ENCODE measurements at regions not wholly inside any gene's neighbourhood (a gene's known extent, or its start where the extent isn't known, plus 50 kb on each side); places are given as distances from the start of the nearest gene placed in this dataset.
"Not testable (repeated sequence)": the region's sequence is repeated elsewhere in the genome, so short reads cannot be mapped to it uniquely, and the experiment has no call there.

- no peak for FAIRE-seq
- H3K36me3 ChIP-seq (ENCODE audit: control insufficient read depth in 3 of 3, insufficient read depth in 2 of 3, low read depth in 1 of 3, low read length in 3 of 3): no peaks in the 10 kb centered on the region
- no peaks in the 10 kb centered on the region for H3K4me1 ChIP-seq (ENCODE audit: control insufficient read depth in 3 of 3, insufficient read depth in 2 of 3, low read depth in 1 of 3, low read length in 2 of 3)
- no peak for DNase-seq
- WGBS, 3 donors: 72 to 78% (median 75%) methylated on average over 3 of the region's 3 CpGs
- no peak overlapping the region for H3K4me3 ChIP-seq (ENCODE audit: low read depth in 1 of 3, low read length in 3 of 3)
- no peaks in the 10 kb centered on the region for H3K27me3 ChIP-seq (ENCODE audit: control insufficient read depth in 3 of 3, insufficient read depth in 3 of 3, low read length in 3 of 3)
- no peaks in the 10 kb centered on the region for H3K9me3 ChIP-seq (ENCODE audit: control insufficient read depth in 2 of 2, insufficient read depth in 1 of 2, low read depth in 1 of 2, low read length in 1 of 2)
- H3K27ac ChIP-seq (ENCODE audit: low read depth in 1 of 3, low read length in 2 of 3): no peak overlapping the region
These were observed 1323.2 kb downstream of the AMY1C start for GRCh38 chr1:105072850-105073249.

GRCh38 chr1:105073660-105074059 lies 1324.0 kb downstream of the AMY1C start:
- Histone ChIP-seq H3K4me1 (ENCODE audit: control insufficient read depth in 3 of 3, insufficient read depth in 2 of 3, low read depth in 1 of 3, low read length in 2 of 3) (no peaks in the 10 kb centered on the region), H3K36me3 (ENCODE audit: control insufficient read depth in 3 of 3, insufficient read depth in 2 of 3, low read depth in 1 of 3, low read length in 3 of 3) (no peaks in the 10 kb centered on the region), H3K9me3 (ENCODE audit: control insufficient read depth in 2 of 2, insufficient read depth in 1 of 2, low read depth in 1 of 2, low read length in 1 of 2) (no peaks in the 10 kb centered on the region), H3K27ac (ENCODE audit: low read depth in 1 of 3, low read length in 2 of 3) (no peak overlapping the region), H3K4me3 (ENCODE audit: low read depth in 1 of 3, low read length in 3 of 3) (no peak overlapping the region), H3K27me3 (ENCODE audit: control insufficient read depth in 3 of 3, insufficient read depth in 3 of 3, low read length in 3 of 3) (no peaks in the 10 kb centered on the region)
- DNase-seq (no peak), FAIRE-seq (no peak)

GRCh38 chr1:105083611-105084010 lies 1333.9 kb downstream of the AMY1C start:
- Histone ChIP-seq H3K36me3 (ENCODE audit: control insufficient read depth in 3 of 3, insufficient read depth in 2 of 3, low read depth in 1 of 3, low read length in 3 of 3) (no peaks in the 10 kb centered on the region), H3K27me3 (ENCODE audit: control insufficient read depth in 3 of 3, insufficient read depth in 3 of 3, low read length in 3 of 3) (no peaks in the 10 kb centered on the region), H3K9me3 (ENCODE audit: control insufficient read depth in 2 of 2, insufficient read depth in 1 of 2, low read depth in 1 of 2, low read length in 1 of 2) (no peaks in the 10 kb centered on the region), H3K4me1 (ENCODE audit: control insufficient read depth in 3 of 3, insufficient read depth in 2 of 3, low read depth in 1 of 3, low read length in 2 of 3) (no peaks in the 10 kb centered on the region), H3K4me3 (ENCODE audit: low read depth in 1 of 3, low read length in 3 of 3) (no peak overlapping the region), H3K27ac (ENCODE audit: low read depth in 1 of 3, low read length in 2 of 3) (no peak overlapping the region)
- FAIRE-seq (no peak), DNase-seq (no peak)
- WGBS, 3 donors: 71 to 75% (median 73%) methylated on average over 4 of the region's 4 CpGs

- H3K4me1 ChIP-seq (ENCODE audit: control insufficient read depth in 3 of 3, insufficient read depth in 2 of 3, low read depth in 1 of 3, low read length in 2 of 3): no peaks in the 10 kb centered on the region
- peaks cover 0 to 3% of the 10 kb centered on the region in 2 donors for H3K9me3 ChIP-seq (ENCODE audit: control insufficient read depth in 2 of 2, insufficient read depth in 1 of 2, low read depth in 1 of 2, low read length in 1 of 2)
- H3K27ac ChIP-seq (ENCODE audit: low read depth in 1 of 3, low read length in 2 of 3): no peak overlapping the region
- H3K36me3 ChIP-seq (ENCODE audit: control insufficient read depth in 3 of 3, insufficient read depth in 2 of 3, low read depth in 1 of 3, low read length in 3 of 3): no peaks in the 10 kb centered on the region
- WGBS, 3 donors: 43 to 62% (median 44%) methylated on average over 7 of the region's 7 CpGs
- FAIRE-seq (no peak), DNase-seq (no peak)
- H3K27me3 ChIP-seq (ENCODE audit: control insufficient read depth in 3 of 3, insufficient read depth in 3 of 3, low read length in 3 of 3): no peaks in the 10 kb centered on the region
- no peak overlapping the region for H3K4me3 ChIP-seq (ENCODE audit: low read depth in 1 of 3, low read length in 3 of 3)
These were observed 1337.8 kb downstream of the AMY1C start for GRCh38 chr1:105087506-105087905.

- H3K27ac ChIP-seq (ENCODE audit: low read depth in 1 of 3, low read length in 2 of 3): no peak overlapping the region
- 74 to 88% (median 88%) methylated on average over 1 of the region's 1 CpG for WGBS, 3 donors
- H3K27me3 ChIP-seq (ENCODE audit: control insufficient read depth in 3 of 3, insufficient read depth in 3 of 3, low read length in 3 of 3): no peaks in the 10 kb centered on the region
- FAIRE-seq (no peak), DNase-seq (no peak)
- peaks cover 0 to 3% of the 10 kb centered on the region in 2 donors for H3K9me3 ChIP-seq (ENCODE audit: control insufficient read depth in 2 of 2, insufficient read depth in 1 of 2, low read depth in 1 of 2, low read length in 1 of 2)
- H3K4me3 ChIP-seq (ENCODE audit: low read depth in 1 of 3, low read length in 3 of 3): no peak overlapping the region
- H3K36me3 ChIP-seq (ENCODE audit: control insufficient read depth in 3 of 3, insufficient read depth in 2 of 3, low read depth in 1 of 3, low read length in 3 of 3): no peaks in the 10 kb centered on the region
- no peaks in the 10 kb centered on the region for H3K4me1 ChIP-seq (ENCODE audit: control insufficient read depth in 3 of 3, insufficient read depth in 2 of 3, low read depth in 1 of 3, low read length in 2 of 3)
These were observed 1338.5 kb downstream of the AMY1C start for GRCh38 chr1:105088166-105088565.

GRCh38 chr1:105093893-105094292 lies 1344.2 kb downstream of the AMY1C start:
- not testable (repeated sequence) for H3K27me3 ChIP-seq (ENCODE audit: control insufficient read depth in 3 of 3, insufficient read depth in 3 of 3, low read length in 3 of 3); H3K4me1 ChIP-seq (ENCODE audit: control insufficient read depth in 3 of 3, insufficient read depth in 2 of 3, low read depth in 1 of 3, low read length in 2 of 3); DNase-seq; H3K9me3 ChIP-seq (ENCODE audit: control insufficient read depth in 2 of 2, insufficient read depth in 1 of 2, low read depth in 1 of 2, low read length in 1 of 2); H3K4me3 ChIP-seq (ENCODE audit: low read depth in 1 of 3, low read length in 3 of 3); FAIRE-seq; H3K36me3 ChIP-seq (ENCODE audit: control insufficient read depth in 3 of 3, insufficient read depth in 2 of 3, low read depth in 1 of 3, low read length in 3 of 3); H3K27ac ChIP-seq (ENCODE audit: low read depth in 1 of 3, low read length in 2 of 3)
- 91 to 96% (median 95%) methylated on average over 1 of the region's 1 CpG for WGBS, 3 donors

GRCh38 chr1:105100102-105100501 lies 1350.4 kb downstream of the AMY1C start:
- DNase-seq: no peak
- no peak overlapping the region for H3K4me3 ChIP-seq (ENCODE audit: low read depth in 1 of 3, low read length in 3 of 3)
- H3K9me3 ChIP-seq (ENCODE audit: control insufficient read depth in 2 of 2, insufficient read depth in 1 of 2, low read depth in 1 of 2, low read length in 1 of 2): peaks cover 0 to 2% of the 10 kb centered on the region in 2 donors
- no peaks in the 10 kb centered on the region for H3K36me3 ChIP-seq (ENCODE audit: control insufficient read depth in 3 of 3, insufficient read depth in 2 of 3, low read depth in 1 of 3, low read length in 3 of 3)
- no peaks in the 10 kb centered on the region for H3K4me1 ChIP-seq (ENCODE audit: control insufficient read depth in 3 of 3, insufficient read depth in 2 of 3, low read depth in 1 of 3, low read length in 2 of 3)
- no peak for FAIRE-seq
- whole genome bisulfite sequencing, 3 donors: 37 to 70% (median 38%) methylated on average over 1 of the region's 1 CpG
- H3K27ac ChIP-seq (ENCODE audit: low read depth in 1 of 3, low read length in 2 of 3): no peak overlapping the region
- no peaks in the 10 kb centered on the region for H3K27me3 ChIP-seq (ENCODE audit: control insufficient read depth in 3 of 3, insufficient read depth in 3 of 3, low read length in 3 of 3)

- WGBS, 3 donors: 45 to 50% (median 47%) methylated on average over 3 of the region's 3 CpGs
- Histone ChIP-seq H3K4me1 (ENCODE audit: control insufficient read depth in 3 of 3, insufficient read depth in 2 of 3, low read depth in 1 of 3, low read length in 2 of 3) (no peaks in the 10 kb centered on the region), H3K9me3 (ENCODE audit: control insufficient read depth in 2 of 2, insufficient read depth in 1 of 2, low read depth in 1 of 2, low read length in 1 of 2) (peaks cover 0 to 2% of the 10 kb centered on the region in 2 donors), H3K27ac (ENCODE audit: low read depth in 1 of 3, low read length in 2 of 3) (no peak overlapping the region), H3K27me3 (ENCODE audit: control insufficient read depth in 3 of 3, insufficient read depth in 3 of 3, low read length in 3 of 3) (no peaks in the 10 kb centered on the region), H3K36me3 (ENCODE audit: control insufficient read depth in 3 of 3, insufficient read depth in 2 of 3, low read depth in 1 of 3, low read length in 3 of 3) (no peaks in the 10 kb centered on the region), H3K4me3 (ENCODE audit: low read depth in 1 of 3, low read length in 3 of 3) (no peak overlapping the region)
- no peak for DNase-seq
- FAIRE-seq: no peak
These were observed 1351.6 kb downstream of the AMY1C start for GRCh38 chr1:105101261-105101660.

GRCh38 chr1:105102371-105102770 lies 1352.7 kb downstream of the AMY1C start:
- WGBS, 3 donors: 66 to 80% (median 75%) methylated on average over 3 of the region's 3 CpGs
- DNase-seq: no peak

More at GRCh38 chr1:105102371-105102770, 1352.7 kb downstream of the AMY1C start:
- no peaks in the 10 kb centered on the region for H3K4me1 ChIP-seq (ENCODE audit: control insufficient read depth in 3 of 3, insufficient read depth in 2 of 3, low read depth in 1 of 3, low read length in 2 of 3)
- no peaks in the 10 kb centered on the region for H3K27me3 ChIP-seq (ENCODE audit: control insufficient read depth in 3 of 3, insufficient read depth in 3 of 3, low read length in 3 of 3)
- no peak overlapping the region for H3K27ac ChIP-seq (ENCODE audit: low read depth in 1 of 3, low read length in 2 of 3)
- H3K36me3 ChIP-seq (ENCODE audit: control insufficient read depth in 3 of 3, insufficient read depth in 2 of 3, low read depth in 1 of 3, low read length in 3 of 3): no peaks in the 10 kb centered on the region
- no peak overlapping the region for H3K4me3 ChIP-seq (ENCODE audit: low read depth in 1 of 3, low read length in 3 of 3)
- no peak for FAIRE-seq
- peaks cover 0 to 2% of the 10 kb centered on the region in 2 donors for H3K9me3 ChIP-seq (ENCODE audit: control insufficient read depth in 2 of 2, insufficient read depth in 1 of 2, low read depth in 1 of 2, low read length in 1 of 2)
